ENCODE measurements at regions not wholly inside any gene's neighbourhood (a gene's known extent, or its start where the extent isn't known, plus 50 kb on each side); places are given as distances from the start of the nearest gene placed in this dataset.

DNA sequence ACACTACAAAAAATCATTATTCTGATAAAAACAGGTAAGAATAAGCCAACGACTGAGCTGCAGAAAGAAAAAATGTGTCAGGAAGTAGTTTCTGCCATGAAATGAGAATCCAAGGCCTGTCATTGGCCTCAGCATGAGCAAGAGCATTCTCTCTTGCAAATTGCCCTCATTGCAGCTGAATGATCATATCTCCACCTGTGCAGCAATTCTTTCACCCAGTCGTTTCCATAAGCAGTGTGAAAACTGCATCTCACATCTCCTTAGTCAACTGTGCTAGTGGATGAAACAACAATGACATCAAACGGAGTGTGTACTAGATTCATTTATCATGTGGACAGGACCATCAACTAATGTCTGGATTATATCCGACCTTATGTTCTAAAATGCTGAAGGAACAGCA, 88.2 kb upstream of the STXBP5 start:
- DNase-seq (no peak), ATAC-seq (replicated peaks) (no peak)
- Mint-ChIP-seq H3K27ac (no peak overlapping the region), H3K9me3 (peaks cover 2 to 4% of the 10 kb centered on the region in 2 donors), H3K36me3 (no peaks in the 10 kb centered on the region), H3K4me3 (no peak overlapping the region), H3K4me1 (no peaks in the 10 kb centered on the region), H3K27me3 (peaks cover 0 to 9% of the 10 kb centered on the region in 2 donors)

DNA sequence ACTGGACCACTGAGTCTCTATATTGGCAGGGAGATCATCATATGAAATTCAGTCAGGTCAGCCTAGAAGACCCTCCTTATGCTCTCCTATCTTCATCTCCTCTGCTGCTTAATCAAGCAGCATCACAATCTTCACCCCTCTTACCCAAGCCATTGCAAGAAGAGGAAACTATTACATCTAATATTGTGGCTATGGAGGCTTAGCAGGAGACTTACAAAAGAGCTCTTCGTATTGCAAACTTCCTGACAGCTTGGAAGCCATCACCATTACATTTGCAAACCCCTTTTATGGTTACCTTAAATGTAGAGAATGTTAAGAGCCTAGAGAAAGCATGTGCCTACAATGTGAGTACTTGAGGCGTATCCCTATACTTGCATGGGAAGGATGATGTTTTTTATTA, 87.2 kb upstream of the STXBP5 start:
- ATAC-seq (replicated peaks), result no peak
- Mint-ChIP-seq H3K4me3 (no peak overlapping the region), H3K9me3 (peaks cover 2 to 4% of the 10 kb centered on the region in 2 donors), H3K4me1 (no peaks in the 10 kb centered on the region), H3K36me3 (no peaks in the 10 kb centered on the region), H3K27ac (no peak overlapping the region), H3K27me3 (peaks cover 0 to 9% of the 10 kb centered on the region in 2 donors)
- DNase-seq, result no peak

DNA sequence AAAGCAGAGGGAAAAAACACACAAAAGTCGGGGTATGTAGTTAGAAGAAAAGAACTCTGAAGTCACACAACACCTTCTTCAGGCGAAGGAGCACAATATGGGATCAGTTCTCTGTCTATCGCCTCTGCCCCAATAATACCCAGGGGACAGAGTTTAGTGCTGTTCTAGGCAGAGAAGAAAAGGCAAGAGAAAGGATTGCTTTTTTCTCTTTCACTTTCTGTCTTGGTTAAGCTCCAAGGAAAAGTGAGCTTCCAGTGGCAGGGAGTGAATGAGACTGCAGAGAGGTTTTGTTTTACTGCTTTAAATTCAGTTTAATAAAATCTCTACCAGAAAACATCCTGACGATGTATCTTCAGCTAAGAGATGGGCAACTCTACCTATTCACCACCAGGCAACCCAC, 86.6 kb upstream of the STXBP5 start:
- Mint-ChIP-seq H3K27me3 (peaks cover 0 to 9% of the 10 kb centered on the region in 2 donors), H3K4me1 (no peaks in the 10 kb centered on the region)
- DNase-seq, result no peak

DNA sequence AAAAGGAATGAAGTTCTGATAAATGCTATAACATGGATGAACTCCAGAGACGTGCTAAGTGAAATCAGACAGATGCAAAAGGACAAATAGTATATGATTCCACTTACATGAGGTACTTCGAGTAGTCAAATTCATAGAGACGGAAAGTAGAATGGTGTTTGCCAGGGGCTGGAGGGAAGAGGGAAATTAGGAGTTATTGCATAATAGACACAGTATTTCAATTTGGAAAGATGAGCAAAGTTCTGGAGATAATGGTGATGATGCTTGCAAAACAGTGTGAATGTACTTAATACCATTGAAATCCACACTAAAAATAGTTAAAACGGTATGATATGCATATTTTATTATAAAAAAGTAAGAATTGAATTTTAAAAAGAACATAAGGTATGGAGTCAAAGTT, 84.9 kb upstream of the STXBP5 start:
- DNase-seq (no peak), ATAC-seq (replicated peaks) (no peak)
- peaks cover 2 to 4% of the 10 kb centered on the region in 2 donors for H3K9me3 Mint-ChIP-seq
- no peak overlapping the region for H3K27ac Mint-ChIP-seq
- H3K27me3 Mint-ChIP-seq, result peaks cover 0 to 16% of the 10 kb centered on the region in 2 donors
- H3K4me1 Mint-ChIP-seq, result no peaks in the 10 kb centered on the region
- H3K4me3 Mint-ChIP-seq, result no peak overlapping the region
- H3K36me3 Mint-ChIP-seq, result no peaks in the 10 kb centered on the region

More for the DNA sequence above, 86.6 kb upstream of the STXBP5 start:
- Mint-ChIP-seq H3K27ac (no peak overlapping the region), H3K4me3 (no peak overlapping the region), H3K9me3 (peaks cover 2 to 4% of the 10 kb centered on the region in 2 donors), H3K36me3 (no peaks in the 10 kb centered on the region)
- ATAC-seq (replicated peaks), result no peak

DNA sequence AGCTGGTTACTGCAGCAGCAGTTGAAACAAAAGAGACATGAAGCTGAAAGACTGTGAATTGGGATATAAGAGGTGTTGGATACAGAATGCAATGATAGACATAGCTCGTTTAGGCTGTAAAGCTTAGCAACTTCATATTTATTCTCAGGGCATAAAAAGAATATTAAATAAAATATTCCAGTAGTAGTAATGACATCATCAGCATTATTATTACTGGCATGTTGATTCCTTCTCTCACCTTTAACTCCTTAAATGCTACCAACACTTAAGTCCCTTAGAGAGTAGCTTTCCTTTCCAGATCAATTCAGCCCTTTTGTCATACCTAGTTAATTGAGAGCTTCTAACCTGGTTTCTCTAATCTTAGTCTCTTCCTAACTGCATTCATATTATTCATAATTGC, 81.4 kb upstream of the STXBP5 start:
- no peak overlapping the region for H3K27ac Mint-ChIP-seq
- H3K36me3 Mint-ChIP-seq, result no peaks in the 10 kb centered on the region
- H3K4me1 Mint-ChIP-seq, result no peaks in the 10 kb centered on the region
- no peak for ATAC-seq (replicated peaks)
- no peak overlapping the region for H3K4me3 Mint-ChIP-seq
- H3K9me3 Mint-ChIP-seq, result peaks cover 2 to 4% of the 10 kb centered on the region in 2 donors
- no peak for DNase-seq
- H3K27me3 Mint-ChIP-seq, result peaks cover 0 to 24% of the 10 kb centered on the region in 2 donors

DNA sequence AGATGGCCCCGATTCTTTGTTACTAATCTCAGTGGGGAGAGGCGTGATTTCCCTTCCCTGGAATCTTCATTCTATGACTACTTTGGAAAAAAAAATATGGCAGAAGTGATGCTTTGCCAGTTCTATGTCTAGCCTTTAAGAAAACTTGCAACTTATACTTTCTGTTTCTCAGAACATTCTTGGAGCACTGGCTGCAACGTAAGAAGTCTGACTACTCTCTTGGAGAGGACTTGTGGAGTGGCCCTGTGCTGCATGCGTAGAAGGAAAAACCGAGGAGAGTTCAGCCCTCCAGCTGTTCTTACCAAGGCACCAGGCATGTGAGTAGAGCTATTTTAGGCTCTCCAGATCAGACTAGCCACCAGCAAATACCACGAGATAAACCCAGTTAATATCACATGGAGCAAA, 77.6 kb upstream of the STXBP5 start:
- no peaks in the 10 kb centered on the region for H3K36me3 Mint-ChIP-seq
- H3K4me3 Mint-ChIP-seq, result no peak overlapping the region
- no peaks in the 10 kb centered on the region for H3K9me3 Mint-ChIP-seq
- DNase-seq (no peak), ATAC-seq (replicated peaks) (no peak)
- H3K27ac Mint-ChIP-seq, result no peak overlapping the region
- H3K27me3 Mint-ChIP-seq, result peaks cover 0 to 16% of the 10 kb centered on the region in 2 donors
- H3K4me1 Mint-ChIP-seq, result no peaks in the 10 kb centered on the region

DNA sequence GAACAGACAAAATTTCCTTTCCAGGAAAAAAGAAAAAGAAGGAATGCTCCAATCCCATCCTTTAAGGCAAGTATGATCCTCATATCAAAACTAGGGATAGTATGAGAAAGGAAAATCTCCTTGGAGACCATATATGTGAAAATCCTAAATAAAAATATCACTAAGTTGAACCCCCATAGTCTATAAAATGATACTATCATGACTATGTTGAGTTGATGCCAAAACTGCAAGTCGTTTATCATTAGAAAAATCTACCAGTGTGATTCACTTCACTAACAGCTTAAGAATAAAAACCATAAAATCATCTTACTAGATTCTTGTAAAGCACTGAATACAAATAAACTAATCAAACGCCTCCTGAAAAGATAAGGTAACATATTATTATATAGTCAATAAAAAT, 76.6 kb upstream of the STXBP5 start:
- Mint-ChIP-seq H3K27ac (no peak overlapping the region), H3K36me3 (no peaks in the 10 kb centered on the region), H3K9me3 (no peaks in the 10 kb centered on the region), H3K4me3 (no peak overlapping the region), H3K27me3 (peaks cover 0 to 16% of the 10 kb centered on the region in 2 donors), H3K4me1 (no peaks in the 10 kb centered on the region)
- no peak for DNase-seq
- ATAC-seq (replicated peaks), result no peak

DNA sequence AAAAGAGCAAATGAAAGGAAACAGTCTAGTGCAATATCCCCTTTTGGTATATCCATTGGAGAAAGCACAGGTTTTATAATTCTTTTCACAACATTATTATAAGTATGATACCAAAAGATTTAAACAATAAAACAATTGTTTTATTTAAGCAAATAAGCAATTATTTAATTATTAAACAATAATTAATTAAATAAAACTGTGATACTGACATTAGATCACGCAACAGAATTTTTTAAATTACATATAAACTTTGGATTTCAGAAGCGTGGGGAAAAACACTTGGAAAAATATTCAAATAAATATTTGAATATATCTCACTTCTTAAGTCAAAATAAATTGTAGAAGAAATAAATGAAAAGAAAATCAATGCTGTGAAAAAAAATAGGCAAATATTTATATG, 76.2 kb upstream of the STXBP5 start:
- Mint-ChIP-seq H3K4me3 (no peak overlapping the region), H3K27ac (no peak overlapping the region), H3K27me3 (peaks cover 0 to 16% of the 10 kb centered on the region in 2 donors), H3K4me1 (no peaks in the 10 kb centered on the region), H3K36me3 (no peaks in the 10 kb centered on the region), H3K9me3 (no peaks in the 10 kb centered on the region)
- ATAC-seq (replicated peaks) (no peak), DNase-seq (no peak)

DNA sequence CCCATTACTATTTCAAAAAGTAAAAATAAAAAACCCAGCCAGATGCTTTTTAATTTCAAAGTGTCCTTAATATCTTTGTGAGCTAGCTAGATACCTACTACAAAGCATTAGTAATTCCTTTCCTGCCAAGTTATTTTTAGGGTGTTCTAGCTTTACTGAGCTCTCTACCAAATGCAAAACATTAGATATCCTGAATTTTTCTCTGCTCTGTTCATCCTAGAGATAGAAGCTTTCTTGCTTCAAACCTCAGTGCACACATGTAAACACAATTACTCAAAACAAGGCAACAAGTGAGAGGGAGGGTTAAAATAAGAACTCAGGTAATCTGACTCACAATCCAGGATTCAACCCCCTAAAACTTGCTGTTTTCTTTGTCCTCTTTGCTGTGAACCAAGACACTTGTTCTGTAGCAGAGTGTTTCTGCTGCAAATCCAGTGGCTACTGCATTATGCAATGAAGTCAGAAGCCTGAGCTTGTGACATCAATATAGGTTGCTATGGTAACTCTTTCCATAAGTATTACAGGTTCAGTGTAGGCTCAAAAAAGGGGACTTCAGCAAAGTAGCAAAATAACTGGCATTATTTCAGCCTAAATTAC, 72.6 kb upstream of the STXBP5 start:
- ATAC-seq (replicated peaks) (no peak), DNase-seq (no peak)
- peaks cover 10 to 11% of the 10 kb centered on the region in 2 donors for H3K27me3 Mint-ChIP-seq
- H3K9me3 Mint-ChIP-seq, result peaks cover 0 to 2% of the 10 kb centered on the region in 2 donors
- no peaks in the 10 kb centered on the region for H3K4me1 Mint-ChIP-seq
- no peak overlapping the region for H3K27ac Mint-ChIP-seq
- no peak overlapping the region for H3K4me3 Mint-ChIP-seq
- H3K36me3 Mint-ChIP-seq, result no peaks in the 10 kb centered on the region

DNA sequence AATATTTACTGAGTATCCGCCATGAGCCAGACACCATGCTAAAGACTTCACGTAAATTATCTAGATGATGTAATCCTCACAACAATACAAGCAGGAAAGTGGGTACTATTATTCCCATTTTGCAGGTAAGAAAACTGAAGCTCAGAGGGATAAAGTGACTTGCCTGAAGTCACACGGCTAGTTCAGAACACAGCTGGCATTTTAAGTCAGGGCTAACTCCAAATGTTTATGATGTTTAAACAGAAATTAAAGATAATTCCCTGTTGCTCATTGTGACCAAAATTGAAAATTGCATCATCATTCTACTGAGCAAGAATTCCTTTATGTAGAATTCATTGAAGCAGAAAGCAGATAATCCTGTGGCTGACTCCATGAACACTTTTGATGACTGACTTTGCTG, 71.3 kb upstream of the STXBP5 start:
- no peak for ATAC-seq (replicated peaks)
- Mint-ChIP-seq H3K9me3 (peaks cover 0 to 2% of the 10 kb centered on the region in 2 donors), H3K4me1 (no peaks in the 10 kb centered on the region), H3K36me3 (no peaks in the 10 kb centered on the region), H3K27me3 (peaks cover 7 to 10% of the 10 kb centered on the region in 2 donors), H3K4me3 (no peak overlapping the region), H3K27ac (no peak overlapping the region)
- no peak for DNase-seq

DNA sequence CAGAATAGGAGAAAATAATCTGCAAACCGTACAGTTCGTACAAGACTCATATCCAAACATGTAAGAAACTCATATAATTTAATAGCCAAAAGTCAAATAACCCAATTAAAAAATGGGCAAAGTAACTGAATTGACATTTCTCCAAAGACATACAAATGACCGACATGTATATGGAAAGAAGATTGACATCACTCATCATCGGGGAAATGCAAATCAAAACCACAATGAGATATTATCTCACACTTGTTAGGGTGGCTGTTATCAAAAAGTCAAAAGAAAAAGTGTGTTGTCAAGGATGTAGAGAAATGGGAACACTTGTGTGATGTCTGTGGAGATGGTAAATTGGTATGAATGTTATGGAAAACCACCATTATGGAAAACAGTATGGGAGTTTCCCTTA, 70.5 kb upstream of the STXBP5 start:
- ATAC-seq (replicated peaks) (no peak), DNase-seq (no peak)
- H3K9me3 Mint-ChIP-seq, result peaks cover 0 to 2% of the 10 kb centered on the region in 2 donors
- no peak overlapping the region for H3K4me3 Mint-ChIP-seq
- H3K27me3 Mint-ChIP-seq, result peaks cover 7 to 10% of the 10 kb centered on the region in 2 donors
- no peaks in the 10 kb centered on the region for H3K4me1 Mint-ChIP-seq
- no peaks in the 10 kb centered on the region for H3K36me3 Mint-ChIP-seq
- no peak overlapping the region for H3K27ac Mint-ChIP-seq

DNA sequence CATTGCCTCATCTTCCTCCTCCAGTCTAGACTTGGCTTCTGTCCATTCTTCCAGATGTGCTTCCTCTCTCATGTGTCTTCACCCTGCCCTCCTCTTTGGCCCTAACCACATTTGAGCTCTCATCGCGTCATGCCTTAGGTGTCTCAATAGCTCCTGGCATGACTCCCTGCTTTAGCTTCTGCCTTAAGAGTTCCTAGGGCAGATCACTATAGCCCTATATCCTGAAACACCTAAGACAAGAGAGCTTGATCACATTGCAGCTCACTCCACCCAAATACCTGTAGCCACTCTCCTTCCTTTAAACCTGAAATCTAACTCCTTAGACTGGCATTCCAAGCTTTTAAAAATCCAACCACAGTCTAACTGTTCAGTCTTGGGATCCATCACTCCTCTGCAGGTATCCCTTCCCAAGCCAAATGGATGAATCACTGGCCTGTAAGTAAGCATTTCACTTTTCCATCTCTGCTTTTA, 69.0 kb upstream of the STXBP5 start:
- no peaks in the 10 kb centered on the region for H3K36me3 Mint-ChIP-seq
- DNase-seq (no peak), ATAC-seq (replicated peaks) (no peak)
- no peak overlapping the region for H3K27ac Mint-ChIP-seq
- H3K27me3 Mint-ChIP-seq, result peaks cover 7 to 15% of the 10 kb centered on the region in 2 donors
- H3K9me3 Mint-ChIP-seq, result peaks cover 0 to 2% of the 10 kb centered on the region in 2 donors
- no peak overlapping the region for H3K4me3 Mint-ChIP-seq
- H3K4me1 Mint-ChIP-seq, result no peaks in the 10 kb centered on the region

DNA sequence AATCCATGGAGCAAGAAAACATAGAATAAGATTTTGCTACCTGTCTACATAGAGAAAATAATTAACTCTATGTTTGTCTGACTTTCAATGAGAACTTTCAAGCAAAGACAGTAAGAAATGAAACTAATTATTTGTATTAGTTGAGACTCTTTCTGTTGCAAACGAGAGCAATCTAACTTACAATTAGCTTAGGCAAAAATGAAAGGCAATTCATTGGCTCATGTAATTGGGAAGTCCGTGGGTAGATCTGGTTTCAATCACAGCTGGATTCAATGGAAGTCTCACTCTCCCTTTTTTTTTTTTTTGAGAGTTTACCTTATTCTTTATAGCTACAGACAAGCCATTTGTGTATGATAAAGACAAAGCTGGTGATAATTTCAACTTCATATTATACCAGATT, 68.2 kb upstream of the STXBP5 start:
- H3K4me3 Mint-ChIP-seq, result no peak overlapping the region
- ATAC-seq (replicated peaks) (no peak), DNase-seq (no peak)
- no peaks in the 10 kb centered on the region for H3K4me1 Mint-ChIP-seq
- H3K27me3 Mint-ChIP-seq, result peaks cover 7 to 15% of the 10 kb centered on the region in 2 donors
- peaks cover 0 to 2% of the 10 kb centered on the region in 2 donors for H3K9me3 Mint-ChIP-seq
- H3K27ac Mint-ChIP-seq, result no peak overlapping the region
- no peaks in the 10 kb centered on the region for H3K36me3 Mint-ChIP-seq

DNA sequence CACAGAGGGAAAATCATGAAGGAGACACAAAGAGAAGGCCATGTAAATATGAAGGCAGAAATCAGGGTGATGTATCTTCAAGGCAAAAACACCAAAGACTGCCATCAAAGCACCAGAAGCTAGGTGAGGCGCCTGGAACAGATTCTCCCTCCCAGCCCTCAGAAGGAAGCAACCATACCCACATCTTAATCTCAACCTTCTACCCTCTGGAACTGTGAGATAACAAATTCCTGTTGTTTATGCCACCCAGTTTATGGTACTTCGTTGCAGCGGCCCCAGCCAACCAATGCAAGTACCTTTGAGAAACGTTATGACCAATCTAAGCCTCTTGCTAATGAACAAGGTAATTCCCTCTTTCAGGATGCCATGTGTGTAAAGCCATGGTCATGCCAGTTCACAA, 66.2 kb upstream of the STXBP5 start:
- peaks cover 0 to 2% of the 10 kb centered on the region in 2 donors for H3K9me3 Mint-ChIP-seq
- H3K4me1 Mint-ChIP-seq, result no peaks in the 10 kb centered on the region
- no peak for DNase-seq
- peaks cover 7 to 15% of the 10 kb centered on the region in 2 donors for H3K27me3 Mint-ChIP-seq
- no peak for ATAC-seq (replicated peaks)
- H3K4me3 Mint-ChIP-seq, result no peak overlapping the region
- no peak overlapping the region for H3K27ac Mint-ChIP-seq
- H3K36me3 Mint-ChIP-seq, result no peaks in the 10 kb centered on the region

DNA sequence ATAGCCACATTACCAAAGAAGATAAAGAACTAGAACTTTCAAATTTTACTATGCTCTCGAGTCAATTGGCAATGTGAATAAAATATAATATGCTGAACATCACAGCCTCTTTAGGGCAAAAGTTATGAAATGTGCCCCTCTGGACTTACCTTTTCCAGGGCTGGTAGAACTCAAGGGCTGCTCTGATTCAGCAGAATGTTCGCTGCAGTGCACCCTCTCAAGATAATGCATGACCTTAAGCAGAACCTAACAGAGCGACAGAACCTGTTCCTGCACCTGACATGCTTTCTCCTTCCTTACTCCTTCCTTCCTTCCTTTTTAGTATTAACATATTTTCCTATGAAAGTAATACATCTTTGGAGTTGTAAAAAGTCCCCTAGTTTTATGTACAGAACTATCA, 65.4 kb upstream of the STXBP5 start:
- H3K27me3 Mint-ChIP-seq, result peaks cover 7 to 15% of the 10 kb centered on the region in 2 donors
- H3K4me1 Mint-ChIP-seq, result no peaks in the 10 kb centered on the region
- H3K36me3 Mint-ChIP-seq, result no peaks in the 10 kb centered on the region
- peaks cover 0 to 2% of the 10 kb centered on the region in 2 donors for H3K9me3 Mint-ChIP-seq
- ATAC-seq (replicated peaks), result no peak
- DNase-seq, result no peak
- H3K4me3 Mint-ChIP-seq, result no peak overlapping the region
- H3K27ac Mint-ChIP-seq, result no peak overlapping the region
